H9 (cell line): ENCODE measurements at regions not wholly inside any gene's neighbourhood (a gene's known extent, or its start where the extent isn't known, plus 50 kb on each side); places are given as distances from the start of the nearest gene placed in this dataset.

Experiments
- DNase-seq: peaks from one replicate; pipeline ENCODE4 v3.0.0-alpha.2; 2017
- H2AFZ ChIP-seq: one replicate; pipeline ENCODE4 v1.6.1; 2013; ENCODE audit warnings: mild to moderate bottlenecking, low read length, control low read depth, moderate library complexity
- H2AK5ac ChIP-seq: 2 replicates; pipeline ENCODE4 v1.6.1; 2013; ENCODE audit warnings: low read length, control low read depth, mixed read lengths; ENCODE audit not compliant: insufficient read length
- H2BK120ac ChIP-seq: one replicate; pipeline ENCODE4 v1.6.1; 2013; ENCODE audit warnings: low read depth, mild to moderate bottlenecking, low read length, control low read depth, inconsistent platforms; ENCODE audit not compliant: poor library complexity, severe bottlenecking
- H2BK12ac ChIP-seq: 2 replicates; pipeline ENCODE4 v1.6.1; 2013; ENCODE audit warnings: low read length, control low read depth, mixed read lengths, low read depth; ENCODE audit not compliant: insufficient read length
- H2BK15ac ChIP-seq: 2 replicates; pipeline ENCODE4 v1.6.1; 2013; ENCODE audit warnings: low read depth, low read length, control low read depth
- H2BK20ac ChIP-seq: one replicate; pipeline ENCODE4 v1.6.1; 2013; ENCODE audit warnings: low read depth, mild to moderate bottlenecking, low read length, control low read depth, inconsistent platforms; ENCODE audit not compliant: poor library complexity, severe bottlenecking
- H2BK5ac ChIP-seq: 2 replicates; pipeline ENCODE4 v1.6.1; 2013; ENCODE audit warnings: low read length, control low read depth, mixed read lengths; ENCODE audit not compliant: insufficient read length
- H3K14ac ChIP-seq: 2 replicates; pipeline ENCODE4 v1.6.1; 2013; ENCODE audit warnings: low read length, control low read depth; ENCODE audit not compliant: insufficient read depth
- H3K18ac ChIP-seq: 2 replicates; pipeline ENCODE4 v1.6.1; 2013; ENCODE audit warnings: low read depth, mild to moderate bottlenecking, mixed read lengths, low read length, control low read depth; ENCODE audit not compliant: insufficient read length
- H3K23ac ChIP-seq: 2 replicates; pipeline ENCODE4 v1.6.1; 2013; ENCODE audit warnings: low read length, control low read depth, mixed read lengths, low read depth; ENCODE audit not compliant: insufficient read length
- H3K23me2 ChIP-seq: 2 replicates; pipeline ENCODE4 v1.6.1; 2013; ENCODE audit warnings: low read depth, mild to moderate bottlenecking, mixed read lengths, low read length, control low read depth; ENCODE audit not compliant: insufficient read length, poor library complexity, severe bottlenecking
- H3K27ac ChIP-seq: 2 replicates; pipeline ENCODE4 v1.5.1; 2013; ENCODE audit warnings: low read length, control low read depth, mixed read lengths, low read depth; ENCODE audit not compliant: insufficient read length
- H3K27me3 ChIP-seq: 2 replicates; pipeline ENCODE4 v1.6.1; 2013; ENCODE audit warnings: low read length, control low read depth, inconsistent platforms; ENCODE audit not compliant: insufficient read depth
- H3K4ac ChIP-seq: 2 replicates; pipeline ENCODE4 v1.6.1; 2013; ENCODE audit warnings: low read depth, mild to moderate bottlenecking, control low read depth, inconsistent platforms, low read length, moderate library complexity
- H3K4me1 ChIP-seq: 2 replicates; pipeline ENCODE4 v1.6.1; 2013; ENCODE audit warnings: low read length, control low read depth, inconsistent platforms; ENCODE audit not compliant: insufficient read depth
- H3K4me2 ChIP-seq: 2 replicates; pipeline ENCODE4 v1.6.1; 2013; ENCODE audit warnings: low read length, control low read depth, mixed read lengths; ENCODE audit not compliant: insufficient read length, insufficient read depth
- H3K56ac ChIP-seq: 2 replicates; pipeline ENCODE4 v1.6.1; 2013; ENCODE audit warnings: low read depth, mild to moderate bottlenecking, mixed read lengths, low read length, control low read depth; ENCODE audit not compliant: insufficient read length
- H3K79me1 ChIP-seq: 2 replicates; pipeline ENCODE4 v1.6.1; 2013; ENCODE audit warnings: low read depth, mild to moderate bottlenecking, moderate library complexity, low read length, control low read depth, inconsistent platforms; ENCODE audit not compliant: insufficient read depth, poor library complexity, severe bottlenecking
- H3K79me2 ChIP-seq: 2 replicates; pipeline ENCODE4 v1.6.1; 2013; ENCODE audit warnings: low read length, control low read depth, inconsistent platforms; ENCODE audit not compliant: insufficient read depth
- H3K9ac ChIP-seq: 2 replicates; pipeline ENCODE4 v1.6.1; 2013; ENCODE audit warnings: low read length, control low read depth, mixed read lengths; ENCODE audit not compliant: insufficient read length; ENCODE audit errors: extremely low read depth
- H3K9me3 ChIP-seq: one replicate; pipeline ENCODE4 v1.6.1; 2013; ENCODE audit warnings: low read depth, low read length, inconsistent platforms; ENCODE audit not compliant: control insufficient read depth
- H3T11ph ChIP-seq: one replicate; pipeline ENCODE4 v1.6.1; 2013; ENCODE audit warnings: mild to moderate bottlenecking, low read length, control low read depth, inconsistent platforms
- H4K20me1 ChIP-seq: one replicate; pipeline ENCODE4 v1.6.1; 2013; ENCODE audit not compliant: control insufficient read depth, insufficient read length, insufficient read depth
- H4K5ac ChIP-seq: 2 replicates; pipeline ENCODE4 v1.6.1; 2013; ENCODE audit warnings: low read depth, mild to moderate bottlenecking, mixed read lengths, low read length, control low read depth; ENCODE audit not compliant: insufficient read length
- H4K8ac ChIP-seq: replicated peaks from 2 replicates; pipeline ENCODE4 v1.6.1; 2013; ENCODE audit warnings: low read length, control low read depth, mixed read lengths, low read depth; ENCODE audit not compliant: insufficient read length
- H4K91ac ChIP-seq: 2 replicates; pipeline ENCODE4 v1.6.1; 2013; ENCODE audit warnings: low read depth, mild to moderate bottlenecking, moderate library complexity, mixed read lengths, low read length, control low read depth; ENCODE audit not compliant: insufficient read length
- H3K27ac Mint-ChIP-seq, 3 experiments: 2 replicates in 2 of 3; 3 replicates in 1 of 3; pipeline ENCODE4 v1.8.0; 2020 to 2021; ENCODE audit warnings: mixed read lengths in 3 of 3, mild to moderate bottlenecking in 1 of 3, moderate library complexity in 1 of 3
- H3K27me3 Mint-ChIP-seq: 2 replicates; pipeline ENCODE4 v1.8.0; 2021; ENCODE audit warnings: low read depth, mild to moderate bottlenecking, moderate library complexity, mixed read lengths
- H3K36me3 Mint-ChIP-seq, 3 experiments: 2 replicates in 2 of 3; 3 replicates in 1 of 3; pipeline ENCODE4 v1.8.0; 2020 to 2021; ENCODE audit warnings: low read depth in 3 of 3, mixed read lengths in 3 of 3; ENCODE audit not compliant: insufficient read depth in 1 of 3
- H3K4me1 Mint-ChIP-seq, 2 experiments: 2 replicates each; pipeline ENCODE4 v1.8.0; 2020; ENCODE audit warnings: mixed read lengths in 2 of 2
- H3K4me3 Mint-ChIP-seq, 2 experiments: 2 replicates in 1 of 2; 3 replicates in 1 of 2; pipeline ENCODE4 v1.8.0; 2020 to 2021; ENCODE audit warnings: mild to moderate bottlenecking in 2 of 2, mixed read lengths in 2 of 2, moderate library complexity in 1 of 2
- H3K9me3 Mint-ChIP-seq, 2 experiments: 2 replicates in 1 of 2; 3 replicates in 1 of 2; pipeline ENCODE4 v1.8.0; 2020; ENCODE audit warnings: mild to moderate bottlenecking in 2 of 2, mixed read lengths in 2 of 2, moderate library complexity in 1 of 2
- CTCF ChIP-seq: fragments of 200-600 bp; sonication (generic); conservative IDR thresholded peaks from 3 replicates; pipeline ENCODE4 v1.8.0; 2021; ENCODE audit warnings: antibody characterized with exemption, mild to moderate bottlenecking
- WGBS: extraction: QIAGEN DNeasy Blood & Tissue Kit; methylation state at CpG from one replicate; pipeline ENCODE4 v1.1.7; 2013; ENCODE audit warnings: missing lambda C conversion rate, low lambda C conversion rate, mixed read lengths; ENCODE audit not compliant: insufficient read length; ENCODE audit errors: extremely low coverage; 5-methylcytosine and 5-hydroxymethylcytosine counted together

- H3K27ac Mint-ChIP-seq, result no peak overlapping the region
- Histone ChIP-seq H3K4ac (no peak overlapping the region), H4K20me1 (no peaks in the 10 kb centered on the region), H3K27ac (no peak overlapping the region), H3K27me3 (no peaks in the 10 kb centered on the region), H2BK15ac (no peak overlapping the region), H3K14ac (no peak overlapping the region; the same call in 1 of the 2 replicates), H2BK20ac (no peak overlapping the region), H2AK5ac (no peak overlapping the region), H2BK120ac (no peak overlapping the region), H3K9ac (no peak overlapping the region), H4K5ac (no peak overlapping the region), H2BK5ac (no peak overlapping the region), H3K18ac (no peak overlapping the region), H4K91ac (no peak overlapping the region), H3K4me1 (no peaks in the 10 kb centered on the region), H3K23ac (no peak overlapping the region), H3K56ac (no peak overlapping the region), H2AFZ (no peak overlapping the region), H2BK12ac (no peak overlapping the region), H3K4me2 (no peak overlapping the region), H3K9me3 (no peaks in the 10 kb centered on the region), H4K8ac (no peak overlapping the region), H3K79me1 (no peaks in the 10 kb centered on the region), H3K79me2 (no peaks in the 10 kb centered on the region), H3T11ph (no peak overlapping the region), H3K23me2 (no peaks in the 10 kb centered on the region)
- peak; percentile 44; the same call in 2 of the 3 replicates for TF ChIP-seq CTCF
- H3K27me3 Mint-ChIP-seq, result no peaks in the 10 kb centered on the region
- peaks cover 8 to 11% of the 10 kb centered on the region in 2 experiments; a peak in 4 of 5 replicates for H3K9me3 Mint-ChIP-seq
- no peak overlapping the region for H3K4me3 Mint-ChIP-seq
- whole genome bisulfite sequencing, result no CpG with 5 or more reads among the region's 6 CpGs
- 0 out of 7 replicates have a peak, but pooled peaks cover 0 to 4% (median 0%) of the 10 kb centered on the region in 3 experiments for H3K36me3 Mint-ChIP-seq
- DNase-seq, result no peak
- H3K4me1 Mint-ChIP-seq, result no peaks in the 10 kb centered on the region
Measured at GRCh38 chr2:129233751-129234406, 745.6 kb upstream of the RAB6C start.
